Ovary (tissue), 3 donors: ENCODE measurements at regions not wholly inside any gene's neighbourhood (a gene's known extent, or its start where the extent isn't known, plus 50 kb on each side); places are given as distances from the start of the nearest gene placed in this dataset.

ENCODE experiments used
- EP300 ChIP-seq: sonication (generic); formaldehyde crosslinking; IDR thresholded peaks from one replicate; pipeline ENCODE4 v1.6.1; 2017; ENCODE audit warnings: antibody characterized with exemption
- POLR2A ChIP-seq: fragments of 450-650 bp; IDR thresholded peaks from one replicate; pipeline ENCODE4 v1.6.1; 2017; ENCODE audit warnings: antibody characterized with exemption, mild to moderate bottlenecking, moderate library complexity
- TF ChIP-seq, protein P1 (sequence below), 3 donors: fragments of 450-650 bp in 2 of 3; fragments of 200-600 bp in 1 of 3; IDR thresholded peaks; one replicate each; pipeline versions ENCODE4 v1.5.1 to v1.8.0; 2016 to 2022; ENCODE audit warnings: antibody characterized with exemption in 3 of 3, mild to moderate bottlenecking in 1 of 3
- donor health status: DM: no; HTN: no; CAD: no.

DNA sequence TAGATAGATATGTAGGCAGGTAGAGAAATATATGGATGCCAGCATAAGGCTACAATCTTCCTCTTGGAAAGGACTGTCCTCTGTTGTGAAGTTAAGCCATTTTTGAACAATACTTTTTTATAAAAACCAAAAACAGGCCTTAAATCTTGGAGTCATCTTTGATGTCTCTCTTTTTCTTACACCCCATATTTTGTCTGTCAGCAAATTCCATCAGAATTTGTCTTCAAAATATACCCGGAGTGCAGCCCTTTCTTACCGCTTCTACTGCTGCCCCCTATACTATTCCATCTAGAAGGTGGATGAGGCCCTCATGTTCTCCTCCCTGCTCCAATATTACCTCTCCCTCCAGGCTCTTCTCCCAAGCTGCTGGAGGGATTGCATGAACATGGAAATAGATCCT, 326.5 kb downstream of the HAPSTR1 start:
- TF ChIP-seq, protein P1, sequence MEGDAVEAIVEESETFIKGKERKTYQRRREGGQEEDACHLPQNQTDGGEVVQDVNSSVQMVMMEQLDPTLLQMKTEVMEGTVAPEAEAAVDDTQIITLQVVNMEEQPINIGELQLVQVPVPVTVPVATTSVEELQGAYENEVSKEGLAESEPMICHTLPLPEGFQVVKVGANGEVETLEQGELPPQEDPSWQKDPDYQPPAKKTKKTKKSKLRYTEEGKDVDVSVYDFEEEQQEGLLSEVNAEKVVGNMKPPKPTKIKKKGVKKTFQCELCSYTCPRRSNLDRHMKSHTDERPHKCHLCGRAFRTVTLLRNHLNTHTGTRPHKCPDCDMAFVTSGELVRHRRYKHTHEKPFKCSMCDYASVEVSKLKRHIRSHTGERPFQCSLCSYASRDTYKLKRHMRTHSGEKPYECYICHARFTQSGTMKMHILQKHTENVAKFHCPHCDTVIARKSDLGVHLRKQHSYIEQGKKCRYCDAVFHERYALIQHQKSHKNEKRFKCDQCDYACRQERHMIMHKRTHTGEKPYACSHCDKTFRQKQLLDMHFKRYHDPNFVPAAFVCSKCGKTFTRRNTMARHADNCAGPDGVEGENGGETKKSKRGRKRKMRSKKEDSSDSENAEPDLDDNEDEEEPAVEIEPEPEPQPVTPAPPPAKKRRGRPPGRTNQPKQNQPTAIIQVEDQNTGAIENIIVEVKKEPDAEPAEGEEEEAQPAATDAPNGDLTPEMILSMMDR (IDR thresholded peaks at IDR 0.05): no peak
- TF ChIP-seq POLR2A: no peak
- TF ChIP-seq EP300: no peak
